ENCODE measurements at regions not wholly inside any gene's neighbourhood (a gene's known extent, or its start where the extent isn't known, plus 50 kb on each side); places are given as distances from the start of the nearest gene placed in this dataset.
"Not testable (repeated sequence)": the region's sequence is repeated elsewhere in the genome, so short reads cannot be mapped to it uniquely, and the experiment has no call there.

- DNase-seq: no peak
Observed at GRCh38 chr4:151522866-151523519, 114.0 kb downstream of the FHIP1A start.

- no peak for DNase-seq
Observed at GRCh38 chr4:151524610-151525009, 115.6 kb downstream of the FHIP1A start.

- not testable (repeated sequence) for DNase-seq
Observed at GRCh38 chr4:151526489-151526888, 117.5 kb downstream of the FHIP1A start.

GRCh38 chr4:151527699-151528098, 118.7 kb downstream of the FHIP1A start:
- DNase-seq: no peak

- DNase-seq: no peak
Observed at GRCh38 chr4:151529187-151529586, 120.2 kb downstream of the FHIP1A start.

GRCh38 chr4:151530230-151530629, 121.3 kb downstream of the FHIP1A start:
- DNase-seq: no peak

- DNase-seq: peak; percentile 12
Observed at GRCh38 chr4:151530783-151531182, 121.8 kb downstream of the FHIP1A start.

- peak; percentile 4 for DNase-seq
Observed at GRCh38 chr4:151532001-151532708, 123.2 kb downstream of the FHIP1A start.

- no peak for DNase-seq
Observed at GRCh38 chr4:151534195-151534594, 125.2 kb downstream of the FHIP1A start.

GRCh38 chr4:151535366-151535765, 126.4 kb downstream of the FHIP1A start:
- DNase-seq: no peak

- no peak for DNase-seq
Observed at GRCh38 chr4:151537687-151538086, 128.7 kb downstream of the FHIP1A start.

GRCh38 chr4:151538963-151539362, 130.0 kb downstream of the FHIP1A start:
- DNase-seq: no peak

GRCh38 chr4:151540728-151541388, 131.9 kb downstream of the FHIP1A start:
- DNase-seq: no peak

- no peak for DNase-seq
Observed at GRCh38 chr4:151541389-151542071, 132.6 kb downstream of the FHIP1A start.

GRCh38 chr4:151548708-151549107, 139.7 kb downstream of the FHIP1A start:
- no peak for DNase-seq

GRCh38 chr4:151549378-151549777, 140.4 kb downstream of the FHIP1A start:
- not testable (repeated sequence) for DNase-seq

- no peak for DNase-seq
Observed at GRCh38 chr4:151553874-151554273, 144.9 kb downstream of the FHIP1A start.

- DNase-seq: no peak
Observed at GRCh38 chr4:151555151-151555945, 146.4 kb downstream of the FHIP1A start.

GRCh38 chr4:151558496-151559113, 149.6 kb downstream of the FHIP1A start:
- no peak for DNase-seq

GRCh38 chr4:151559595-151559994, 150.6 kb downstream of the FHIP1A start:
- no peak for DNase-seq

GRCh38 chr4:151561551-151562256, 152.7 kb downstream of the FHIP1A start:
- DNase-seq: no peak
